ENCODE measurements at regions not wholly inside any gene's neighbourhood (a gene's known extent, or its start where the extent isn't known, plus 50 kb on each side); places are given as distances from the start of the nearest gene placed in this dataset.

GRCh38 chr1:82441402-82441801 lies 640.7 kb downstream of the ADGRL2 start:
- Histone ChIP-seq H4K91ac (ENCODE audit: insufficient read depth, low read depth, low read length) (no peak overlapping the region), H3K27me3 (ENCODE audit: control insufficient read depth, insufficient read depth, low read length) (no peaks in the 10 kb centered on the region), H3K9me1 (ENCODE audit: insufficient read depth, low read length) (no peaks in the 10 kb centered on the region), H3K4me2 (ENCODE audit: low read depth, low read length) (no peak overlapping the region), H2AK9ac (replicated peaks; ENCODE audit: low read depth, low read length, poor library complexity) (no peak overlapping the region), H2AFZ (replicated peaks; ENCODE audit: low read length, poor library complexity) (no peak overlapping the region), H3K14ac (replicated peaks; ENCODE audit: low read depth, low read length) (no peak overlapping the region), H2AK5ac (ENCODE audit: low read depth, low read length) (no peak overlapping the region), H3K4ac (ENCODE audit: low read depth, low read length) (no peak overlapping the region), H2BK120ac (ENCODE audit: low read depth, low read length) (no peak overlapping the region), H4K5ac (ENCODE audit: low read depth, low read length) (no peak overlapping the region), H3K79me1 (ENCODE audit: low read depth in 1 of 2, low read length in 2 of 2) (no peaks in the 10 kb centered on the region), H4K8ac (ENCODE audit: low read depth in 2 of 2, low read length in 2 of 2) (no peak overlapping the region), H3K4me3 (ENCODE audit: insufficient read depth, low read depth, low read length) (no peak overlapping the region), H3K18ac (ENCODE audit: low read depth, low read length) (no peak overlapping the region), H4K20me1 (ENCODE audit: insufficient read depth, low read length) (no peaks in the 10 kb centered on the region), H3K9me3 (ENCODE audit: control insufficient read depth, insufficient read depth, low read length) (no peaks in the 10 kb centered on the region; the same call in 1 of the 2 replicates), H2BK20ac (ENCODE audit: low read depth, low read length) (no peak overlapping the region), H3K23ac (ENCODE audit: low read depth, low read length) (no peak overlapping the region), H2BK15ac (ENCODE audit: low read depth, low read length) (no peak overlapping the region), H3K36me3 (ENCODE audit: control insufficient read depth, insufficient read depth, low read length) (no peaks in the 10 kb centered on the region), H3K56ac (ENCODE audit: extremely low read depth, insufficient read depth, low read length) (no peak overlapping the region), H2BK5ac (ENCODE audit: low read depth, low read length, poor library complexity, severe bottlenecking) (no peak overlapping the region), H3K27ac (ENCODE audit: insufficient read depth, low read length) (no peak overlapping the region), H3K4me1 (ENCODE audit: control insufficient read depth, insufficient read depth, low read length) (no peaks in the 10 kb centered on the region), H3K9ac (ENCODE audit: low read depth, low read length) (no peak overlapping the region)
- DNase-seq: no peak
- TF ChIP-seq MAFK (IDR thresholded peaks at IDR 0.05; ENCODE audit: low read depth, low read length): no peak
- CTCF ChIA-PET: no interaction called here
- POLR2A ChIA-PET (ENCODE audit: unreplicated experiment): no interaction called here
- intact Hi-C loops (cut with micrococcal nuclease): no loop called here
- in situ Hi-C loops (cut with MboI; ENCODE audit: low sequenced_read_pairs): no loop called here
- WGBS, 2 experiments (ENCODE audit: extremely low coverage in 2 of 2, insufficient read length in 1 of 2): no CpG with 5 or more reads among the region's 4 CpGs
- no peak for ATAC-seq (ENCODE audit: low read depth)
- BruUV-seq (replicated peaks): no TSS peak
- dilution Hi-C loops (cut with HindIII; ENCODE audit: low sequenced_read_pairs, unreplicated experiment): no loop called here
